GM18519 (cell line): ENCODE measurements at regions not wholly inside any gene's neighbourhood (a gene's known extent, or its start where the extent isn't known, plus 50 kb on each side); places are given as distances from the start of the nearest gene placed in this dataset.

ENCODE experiments used
- ATAC-seq: cut with Tn5 transposase; IDR thresholded peaks from one replicate; pipeline ENCODE4 v1.9.1; 2021; ENCODE audit warnings: mild to moderate bottlenecking, moderate library complexity; ENCODE audit not compliant: unreplicated experiment, low FRiP score

- ATAC-seq: no peak
Measured at GRCh38 chr9:2243666-2244555, 228.8 kb downstream of the SMARCA2 start.

DNA sequence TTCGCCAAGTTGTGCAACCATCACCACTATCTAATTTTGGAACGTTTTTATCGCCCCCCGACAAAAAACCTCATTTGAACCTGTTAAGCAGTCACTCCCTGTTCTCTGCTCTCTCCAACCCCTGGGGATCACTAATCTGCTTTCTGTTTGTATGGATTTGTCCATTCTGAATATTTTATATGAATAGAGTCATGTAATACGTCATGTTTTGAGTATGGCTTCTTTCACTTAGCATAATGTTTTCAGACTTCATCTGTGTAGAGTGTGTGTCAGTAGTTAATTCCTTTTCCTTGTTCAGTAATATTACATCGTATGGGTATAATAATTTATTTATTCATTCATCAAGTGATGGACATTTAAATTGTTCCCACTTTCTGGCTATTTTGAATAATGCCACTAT lies 232.2 kb downstream of the SMARCA2 start:
- ATAC-seq: no peak

DNA sequence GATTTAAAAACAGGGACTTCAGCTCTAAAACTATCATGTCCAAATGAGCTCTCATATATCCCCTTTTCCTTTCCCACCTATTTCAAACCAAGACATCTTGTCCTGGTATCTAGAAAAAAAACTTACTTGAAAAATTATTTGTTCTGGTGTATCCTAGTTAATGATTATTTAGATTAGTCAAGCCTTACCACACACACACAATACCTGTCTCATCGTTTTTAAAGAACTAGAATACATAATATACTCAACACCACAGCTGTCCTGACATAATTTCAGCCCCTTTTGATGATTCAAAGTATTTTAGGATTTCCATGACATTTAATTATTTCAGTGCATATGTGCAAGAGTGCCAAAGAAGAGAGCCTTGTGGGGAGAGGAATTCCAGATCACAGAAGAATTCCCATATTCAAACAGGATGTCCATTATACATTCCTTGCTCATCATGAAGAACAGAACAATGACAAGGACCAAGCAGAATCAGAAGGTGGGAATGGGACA lies 233.7 kb downstream of the SMARCA2 start:
- ATAC-seq: no peak

GRCh38 chr9:2253636-2254580 lies 238.8 kb downstream of the SMARCA2 start:
- no peak for ATAC-seq

- ATAC-seq: no peak
Measured at GRCh38 chr9:2255128-2255527, 240.0 kb downstream of the SMARCA2 start.

- no peak for ATAC-seq
Measured at GRCh38 chr9:2257248-2257929, 242.2 kb downstream of the SMARCA2 start.

- no peak for ATAC-seq
Measured at GRCh38 chr9:2260417-2261306, 245.5 kb downstream of the SMARCA2 start.

- no peak for ATAC-seq
Measured at GRCh38 chr9:2261421-2262103, 246.4 kb downstream of the SMARCA2 start.

- no peak for ATAC-seq
Measured at GRCh38 chr9:2262386-2263071, 247.4 kb downstream of the SMARCA2 start.

- ATAC-seq: no peak
Measured at GRCh38 chr9:2263111-2263510, 248.0 kb downstream of the SMARCA2 start.

DNA sequence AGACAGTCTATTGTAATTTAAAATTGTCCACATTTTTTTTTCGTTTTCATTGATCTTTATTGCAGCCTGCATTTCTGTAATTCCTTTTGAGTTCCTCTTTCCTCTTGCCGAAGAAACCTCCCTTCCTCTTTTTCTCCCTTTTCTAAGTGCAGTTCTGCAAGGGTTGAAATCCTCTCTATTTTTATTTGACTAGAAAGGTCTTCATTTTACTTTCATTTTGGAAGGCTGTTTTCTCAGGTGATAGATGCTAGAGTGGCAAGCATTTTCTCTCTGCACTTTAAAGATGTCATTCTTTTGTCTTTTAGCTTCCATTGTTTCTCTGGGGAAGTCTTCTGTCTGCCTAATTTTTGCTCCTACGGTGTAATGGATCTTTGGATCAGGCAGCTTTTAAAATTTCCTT lies 248.5 kb downstream of the SMARCA2 start:
- ATAC-seq: no peak

GRCh38 chr9:2264081-2264480 lies 248.9 kb downstream of the SMARCA2 start:
- no peak for ATAC-seq

GRCh38 chr9:2267181-2267745 lies 252.1 kb downstream of the SMARCA2 start:
- ATAC-seq: no peak

DNA sequence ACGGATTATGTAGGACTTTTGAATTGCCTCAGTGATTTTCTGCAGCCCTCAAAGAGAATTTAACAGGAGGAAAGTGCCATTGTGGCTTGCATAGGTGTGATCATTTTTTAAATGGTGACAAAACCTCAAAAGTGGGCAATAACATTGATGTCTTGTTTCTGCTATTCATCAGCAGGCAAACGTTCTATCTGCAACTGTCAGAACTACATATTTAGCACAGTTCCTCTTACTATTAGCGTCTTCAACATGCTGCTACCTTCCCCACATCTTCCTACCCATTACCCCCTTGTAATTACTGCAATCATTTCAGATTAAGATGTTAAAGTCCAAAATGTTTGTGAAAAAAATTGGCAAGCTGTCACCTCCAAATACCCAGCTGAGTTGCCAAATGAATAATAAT lies 254.6 kb downstream of the SMARCA2 start:
- ATAC-seq: no peak

DNA sequence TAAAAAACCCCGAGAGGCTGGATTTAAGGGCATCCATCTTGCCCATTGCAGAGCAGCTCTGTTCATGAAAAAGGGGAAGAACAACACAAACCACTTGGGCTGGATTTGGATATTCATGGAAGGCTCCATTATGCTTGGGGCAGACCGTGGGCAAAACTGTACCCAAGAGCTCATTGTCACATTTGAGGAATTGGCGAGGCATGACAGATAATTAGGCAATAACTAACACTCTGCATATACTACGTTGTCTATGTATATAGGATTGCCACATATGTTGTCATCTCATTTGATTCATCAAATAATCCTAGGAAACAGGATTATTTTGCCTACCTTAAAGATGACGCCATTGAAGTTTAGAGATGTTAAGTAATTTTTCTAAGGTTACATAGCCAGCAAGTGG lies 255.4 kb downstream of the SMARCA2 start:
- no peak for ATAC-seq

- ATAC-seq: peak; percentile 83
Measured at GRCh38 chr9:2271426-2271825, 256.3 kb downstream of the SMARCA2 start.

DNA sequence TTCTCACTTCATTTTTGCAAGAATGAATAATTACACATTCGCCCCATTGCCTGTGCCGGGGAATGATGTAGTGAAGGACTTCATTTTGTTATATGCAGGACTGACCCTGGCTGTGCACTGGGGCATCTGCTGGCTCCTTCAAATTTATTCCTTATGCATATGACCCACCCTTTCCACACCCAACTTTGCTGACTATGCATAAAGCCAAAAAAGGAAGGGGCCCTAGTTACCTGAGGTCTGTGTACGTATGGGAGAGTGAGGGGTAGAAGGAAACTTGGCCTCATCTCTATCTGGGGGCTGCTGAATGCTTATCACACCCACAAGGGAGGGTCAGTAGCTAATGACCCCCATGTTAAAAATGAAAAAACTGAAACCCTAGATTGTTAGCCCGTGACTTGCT lies 259.6 kb downstream of the SMARCA2 start:
- ATAC-seq: no peak

GRCh38 chr9:2276296-2276695 lies 261.1 kb downstream of the SMARCA2 start:
- no peak for ATAC-seq
